Epithelial cell of proximal tubule (primary cell): ENCODE measurements at regions not wholly inside any gene's neighbourhood (a gene's known extent, or its start where the extent isn't known, plus 50 kb on each side); places are given as distances from the start of the nearest gene placed in this dataset.

Source experiments
- DNase-seq: peaks from one replicate; pipeline ENCODE4 v3.0.0-alpha.2; 2011; ENCODE audit warnings: low read depth
- H3K4me3 ChIP-seq: 2 replicates; pipeline ENCODE4 v1.5.1; 2011; ENCODE audit warnings: low read depth, mild to moderate bottlenecking, low read length
- TF ChIP-seq, protein P1 (sequence below): conservative IDR thresholded peaks from 2 replicates; pipeline ENCODE4 v1.5.1; 2012; ENCODE audit warnings: low read depth, mild to moderate bottlenecking, low read length

GRCh38 chr21:41052820-41053555 lies 115.0 kb upstream of the BACE2 start:
- H3K4me3 ChIP-seq, result no peak overlapping the region
- no peak for DNase-seq
- TF ChIP-seq, protein P1, sequence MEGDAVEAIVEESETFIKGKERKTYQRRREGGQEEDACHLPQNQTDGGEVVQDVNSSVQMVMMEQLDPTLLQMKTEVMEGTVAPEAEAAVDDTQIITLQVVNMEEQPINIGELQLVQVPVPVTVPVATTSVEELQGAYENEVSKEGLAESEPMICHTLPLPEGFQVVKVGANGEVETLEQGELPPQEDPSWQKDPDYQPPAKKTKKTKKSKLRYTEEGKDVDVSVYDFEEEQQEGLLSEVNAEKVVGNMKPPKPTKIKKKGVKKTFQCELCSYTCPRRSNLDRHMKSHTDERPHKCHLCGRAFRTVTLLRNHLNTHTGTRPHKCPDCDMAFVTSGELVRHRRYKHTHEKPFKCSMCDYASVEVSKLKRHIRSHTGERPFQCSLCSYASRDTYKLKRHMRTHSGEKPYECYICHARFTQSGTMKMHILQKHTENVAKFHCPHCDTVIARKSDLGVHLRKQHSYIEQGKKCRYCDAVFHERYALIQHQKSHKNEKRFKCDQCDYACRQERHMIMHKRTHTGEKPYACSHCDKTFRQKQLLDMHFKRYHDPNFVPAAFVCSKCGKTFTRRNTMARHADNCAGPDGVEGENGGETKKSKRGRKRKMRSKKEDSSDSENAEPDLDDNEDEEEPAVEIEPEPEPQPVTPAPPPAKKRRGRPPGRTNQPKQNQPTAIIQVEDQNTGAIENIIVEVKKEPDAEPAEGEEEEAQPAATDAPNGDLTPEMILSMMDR, result no peak

GRCh38 chr21:41054018-41054578 lies 113.9 kb upstream of the BACE2 start:
- no peak for DNase-seq
- TF ChIP-seq, protein P1, result no peak

DNA sequence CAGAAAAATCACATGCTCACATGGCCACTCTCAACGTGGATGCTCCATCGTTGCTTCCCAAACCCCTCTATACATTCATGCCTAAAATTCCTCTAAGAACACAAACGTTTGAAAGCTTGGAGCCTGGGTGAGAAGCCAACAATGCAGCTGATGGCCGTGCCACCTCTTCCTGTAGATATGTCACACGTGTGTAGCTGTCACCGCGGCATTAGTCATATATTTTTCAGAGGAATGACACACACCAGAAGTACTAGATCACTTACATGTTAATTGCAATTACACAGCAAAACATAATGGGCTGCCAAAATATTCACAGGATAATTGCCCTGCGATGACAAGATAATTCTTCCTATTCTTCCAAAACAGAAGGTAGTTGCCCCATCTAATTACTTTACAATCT lies 112.7 kb upstream of the BACE2 start:
- TF ChIP-seq, protein P1, result no peak

More at GRCh38 chr21:41054018-41054578, 113.9 kb upstream of the BACE2 start:
- H3K4me3 ChIP-seq, result no peak overlapping the region

DNA sequence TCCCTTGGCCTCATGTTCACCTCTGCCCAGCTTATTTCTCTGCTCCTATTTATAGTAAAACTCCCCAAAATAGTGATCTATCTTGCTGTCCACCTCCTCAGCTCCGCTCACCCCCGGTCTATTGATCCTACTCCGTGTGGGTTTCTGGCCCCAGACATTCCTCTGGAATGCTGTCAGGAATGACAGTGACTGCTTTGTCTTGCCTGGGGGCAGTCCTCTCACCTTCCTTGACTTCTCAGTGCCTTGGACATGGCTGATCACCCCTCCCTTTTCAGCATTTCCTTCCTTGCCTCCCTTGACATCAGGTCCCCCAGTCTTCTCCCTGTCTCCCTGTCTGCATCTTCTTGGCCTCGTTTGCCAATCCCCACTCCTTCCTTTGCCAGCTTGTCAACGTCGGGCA lies 108.1 kb upstream of the BACE2 start:
- TF ChIP-seq, protein P1, result no peak
- no peak for DNase-seq
- H3K4me3 ChIP-seq, result no peak overlapping the region

More for the DNA sequence above, 112.7 kb upstream of the BACE2 start:
- H3K4me3 ChIP-seq, result no peak overlapping the region
- no peak for DNase-seq

DNA sequence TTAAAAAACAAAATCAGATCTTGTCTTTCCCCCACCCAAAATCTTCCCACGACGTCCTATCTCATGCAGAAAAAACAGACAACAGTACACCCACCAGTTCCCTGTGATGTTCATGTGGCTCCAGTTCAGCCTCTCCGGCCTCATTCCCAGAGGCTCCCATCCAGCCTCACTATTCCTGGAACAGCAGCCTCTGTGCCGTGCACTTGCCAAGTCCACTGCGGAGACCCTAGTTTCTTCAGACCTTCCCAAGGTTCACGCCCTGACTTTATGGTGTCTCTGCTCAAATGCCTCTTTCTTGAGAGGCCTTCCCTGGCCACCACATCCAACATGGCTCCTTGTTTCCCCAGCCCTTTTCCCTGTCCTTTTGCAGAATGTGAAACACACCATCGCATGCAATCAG lies 106.3 kb upstream of the BACE2 start:
- DNase-seq, result no peak
- no peak overlapping the region for H3K4me3 ChIP-seq
- TF ChIP-seq, protein P1, result no peak

DNA sequence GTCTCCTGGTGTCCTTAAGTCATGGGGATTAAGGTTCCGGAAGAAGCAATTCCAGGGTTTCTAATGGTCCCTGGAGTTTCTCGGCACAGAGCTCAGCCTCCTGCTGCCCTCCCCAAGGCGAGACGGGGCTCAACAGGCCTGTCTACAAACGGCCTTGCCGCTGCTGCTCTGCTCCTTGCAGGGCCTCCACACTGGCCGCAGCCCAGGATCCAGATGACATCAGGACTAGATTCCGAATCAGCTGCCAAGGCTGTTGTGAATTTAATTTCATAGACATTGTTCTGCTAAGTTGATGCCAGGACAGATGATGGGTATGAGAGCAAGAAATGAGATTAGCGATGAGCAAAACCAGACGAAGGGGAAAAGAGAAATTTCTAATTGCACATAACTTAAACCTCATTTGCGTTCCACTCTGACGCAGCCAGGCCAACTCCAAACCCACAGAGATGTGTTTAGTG lies 103.6 kb upstream of the BACE2 start:
- TF ChIP-seq, protein P1, result no peak
- H3K4me3 ChIP-seq, result no peak overlapping the region
- no peak for DNase-seq

- DNase-seq, result no peak
- H3K4me3 ChIP-seq, result no peak overlapping the region
- TF ChIP-seq, protein P1, result no peak
Observed at GRCh38 chr21:41064951-41065350, 103.0 kb upstream of the BACE2 start.
